HCT116 (cell line): ENCODE measurements at regions not wholly inside any gene's neighbourhood (a gene's known extent, or its start where the extent isn't known, plus 50 kb on each side); places are given as distances from the start of the nearest gene placed in this dataset.

Source experiments
- ATAC-seq: fragments of 200-7000 bp; cut with Tn5 transposase; 2 replicates; pipeline ENCODE4 v1.9.1; 2020; ENCODE audit warnings: mild to moderate bottlenecking, moderate library complexity
- BruUV-seq: library from RNA; stranded (reverse); fragments of 400-500 nt; replicated peaks from 2 replicates; lab custom pipeline; 2021; lab: Mats Ljungman, UMichigan
- CTCF ChIA-PET: fragments of 300-600 bp; sonication (Branson Sonifier 250); formaldehyde crosslinking; loops from one replicate; lab custom pipeline; 2021; ENCODE audit warnings: antibody characterized with exemption; lab: Charles Lee
- POLR2A ChIA-PET: fragments of 300-600, 350-600 bp; sonication (Branson Sonifier 250); formaldehyde crosslinking; loops from one replicate; lab custom pipeline; 2021; ENCODE audit warnings: antibody characterized with exemption; lab: Charles Lee
- RAD21 ChIA-PET, 2 experiments: fragments of 300-600 bp; sonication (Branson Sonifier 250); formaldehyde crosslinking; loops; one replicate each; lab custom pipeline; 2023; ENCODE audit warnings: low total read pairs in 2 of 2; ENCODE audit not compliant: uncharacterized antibody in 2 of 2, unreplicated experiment in 2 of 2, low non-redundant PET in 1 of 2; lab: Charles Lee
- DNase-seq: peaks from one replicate; pipeline ENCODE4 v3.0.0-alpha.2; 2010; ENCODE audit warnings: low read depth, low spot score
- H2AFZ ChIP-seq: fragments of 200-600 bp; shearing (Covaris generic), sonication (generic); 2 replicates; pipeline ENCODE4 v1.6.1; 2017; ENCODE audit warnings: low read depth, mixed run types, mixed read lengths, antibody characterized with exemption, low read length; ENCODE audit not compliant: poor library complexity, severe bottlenecking
- H3K27ac ChIP-seq: 2 replicates; pipeline ENCODE4 v1.5.1; 2012; ENCODE audit warnings: low read depth, low read length
- H3K27me3 ChIP-seq: fragments of 200-600 bp; sonication (generic); 2 replicates; pipeline ENCODE4 v1.6.1; 2016; ENCODE audit warnings: mixed run types, low read length, mixed read lengths; ENCODE audit not compliant: insufficient read depth
- H3K36me3 ChIP-seq, 2 experiments: fragments of 200-500 bp in 1 of 2; fragments of 200-600 bp in 1 of 2; sonication (Bioruptor generic) in 1 of 2; sonication (generic) in 1 of 2; 2 replicates each; pipeline versions ENCODE4 v1.5.1 to v1.6.1; 2014 to 2016; ENCODE audit warnings: low read length in 2 of 2, inconsistent platforms in 1 of 2, mixed read lengths in 1 of 2, mixed run types in 1 of 2; ENCODE audit not compliant: insufficient read depth in 2 of 2, control insufficient read depth in 1 of 2
- H3K4me1 ChIP-seq, 2 experiments: fragments of 200-600 bp in 1 of 2; sonication (generic) in 1 of 2; 2 replicates each; pipeline versions ENCODE4 v1.5.1 to v1.6.1; 2012 to 2017; ENCODE audit warnings: low read length in 2 of 2, inconsistent platforms in 1 of 2, mild to moderate bottlenecking in 1 of 2, mixed read lengths in 1 of 2, mixed run types in 1 of 2, moderate library complexity in 1 of 2; ENCODE audit not compliant: insufficient read depth in 2 of 2, control insufficient read depth in 1 of 2
- H3K4me2 ChIP-seq: fragments of 200-600 bp; sonication (generic); 2 replicates; pipeline ENCODE4 v1.6.1; 2017; ENCODE audit warnings: mixed run types, low read length, mixed read lengths
- H3K4me3 ChIP-seq, 2 experiments: fragments of 200-600 bp in 1 of 2; sonication (generic) in 1 of 2; replicated peaks in 1 of 2; 2 replicates each; pipeline ENCODE4 v1.5.1; 2011 to 2016; ENCODE audit warnings: low read length in 2 of 2, control low read depth in 1 of 2, low read depth in 1 of 2, mild to moderate bottlenecking in 1 of 2, mixed read lengths in 1 of 2, mixed run types in 1 of 2
- H3K79me2 ChIP-seq: fragments of 200-600 bp; sonication (generic); 2 replicates; pipeline ENCODE4 v1.6.1; 2017; ENCODE audit warnings: mild to moderate bottlenecking, mixed run types, low read length, moderate library complexity, mixed read lengths; ENCODE audit not compliant: insufficient read depth
- H3K9ac ChIP-seq: fragments of 200-600 bp; sonication (generic); 2 replicates; pipeline ENCODE4 v1.6.1; 2016; ENCODE audit warnings: low read length, mixed read lengths
- H3K9me2 ChIP-seq: fragments of 200-600 bp; sonication (generic), shearing (Covaris generic); 2 replicates; pipeline ENCODE4 v1.6.1; 2017; ENCODE audit warnings: mixed run types, mild to moderate bottlenecking, moderate library complexity; ENCODE audit not compliant: insufficient read depth
- H3K9me3 ChIP-seq, 2 experiments: fragments of 200-500 bp in 1 of 2; fragments of 200-600 bp in 1 of 2; sonication (Bioruptor generic) in 1 of 2; sonication (generic) in 1 of 2; 2 replicates each; pipeline ENCODE4 v1.6.1; 2014 to 2017; ENCODE audit warnings: low read length in 2 of 2, mixed read lengths in 2 of 2, inconsistent platforms in 1 of 2, low read depth in 1 of 2, mild to moderate bottlenecking in 1 of 2, mixed run types in 1 of 2, moderate library complexity in 1 of 2; ENCODE audit not compliant: control insufficient read depth in 1 of 2, insufficient read depth in 1 of 2
- H4K20me1 ChIP-seq: fragments of 200-600 bp; sonication (generic), shearing (Covaris generic); 2 replicates; pipeline ENCODE4 v1.6.1; 2017; ENCODE audit warnings: mixed run types, mild to moderate bottlenecking, moderate library complexity; ENCODE audit not compliant: insufficient read depth
- CBX3 ChIP-seq: IDR thresholded peaks from 2 replicates; pipeline ENCODE4 v1.6.1; 2012; ENCODE audit warnings: low read depth
- CTCF ChIP-seq, 3 experiments: fragments of 200-600 bp in 1 of 3; sonication (generic) in 1 of 3; IDR thresholded peaks in 2 of 3; conservative IDR thresholded peaks in 1 of 3; 2 replicates each; pipeline ENCODE4 v1.5.1; 2012 to 2017; ENCODE audit warnings: low read depth in 2 of 3, low read length in 2 of 3, antibody characterized with exemption in 1 of 3, borderline replicate concordance in 1 of 3, control low read depth in 1 of 3, mild to moderate bottlenecking in 1 of 3, mixed read lengths in 1 of 3, mixed run types in 1 of 3, moderate library complexity in 1 of 3; ENCODE audit not compliant: insufficient read depth in 1 of 3
- ELF1 ChIP-seq: IDR thresholded peaks from 2 replicates; pipeline ENCODE4 v1.6.1; 2012; ENCODE audit warnings: low read depth, borderline replicate concordance
- EZH2 ChIP-seq: fragments of 200-600 bp; sonication (generic); IDR thresholded peaks from 2 replicates; pipeline ENCODE4 v1.6.1; 2017; ENCODE audit warnings: antibody characterized with exemption, mixed run types
- EZH2phosphoT487 ChIP-seq: fragments of 200-600 bp; IDR thresholded peaks from 2 replicates; pipeline ENCODE4 v1.6.1; 2018; ENCODE audit warnings: antibody characterized with exemption, borderline replicate concordance
- JUND ChIP-seq: IDR thresholded peaks from 2 replicates; pipeline ENCODE4 v1.6.1; 2012
- MAX ChIP-seq: IDR thresholded peaks from 2 replicates; pipeline ENCODE4 v1.6.1; 2012
- POLR2AphosphoS5 ChIP-seq: IDR thresholded peaks from 2 replicates; pipeline ENCODE4 v1.6.1; 2011; ENCODE audit warnings: mild to moderate bottlenecking, low read depth, low read length, moderate library complexity
- SIN3A ChIP-seq: IDR thresholded peaks from 2 replicates; pipeline ENCODE4 v1.6.1; 2012; ENCODE audit warnings: low read depth
- SP1 ChIP-seq: IDR thresholded peaks from 2 replicates; pipeline ENCODE4 v1.6.1; 2012; ENCODE audit warnings: low read depth
- SRF ChIP-seq: IDR thresholded peaks from 2 replicates; pipeline ENCODE4 v1.6.1; 2012; ENCODE audit warnings: low read depth
- TCF7L2 ChIP-seq: IDR thresholded peaks from 2 replicates; pipeline ENCODE4 v1.7.0; 2011; ENCODE audit warnings: borderline replicate concordance, inconsistent platforms; ENCODE audit not compliant: insufficient read depth, insufficient read length; ENCODE audit errors: extremely low read depth
- ZBTB33 ChIP-seq: IDR thresholded peaks from 2 replicates; pipeline ENCODE4 v1.6.1; 2011; ENCODE audit warnings: mild to moderate bottlenecking, low read length, moderate library complexity; ENCODE audit not compliant: insufficient replicate concordance; ENCODE audit errors: extremely low read depth
- ZNF274 ChIP-seq: fragments of 200-500 bp; sonication (Bioruptor generic); IDR thresholded peaks from 2 replicates; pipeline ENCODE4 v1.6.1; 2014; ENCODE audit warnings: mild to moderate bottlenecking, low read depth, low read length, inconsistent platforms
- intact Hi-C: fragments of 100-400 bp; cut with micrococcal nuclease; formaldehyde crosslinking; loops from 2 replicates; pipeline ENCODE4 v1.10.0; 2022
- TF ChIP-seq, protein P1 (sequence below): IDR thresholded peaks from 2 replicates; pipeline ENCODE4 v1.6.1; 2012; ENCODE audit warnings: low read depth

DNA sequence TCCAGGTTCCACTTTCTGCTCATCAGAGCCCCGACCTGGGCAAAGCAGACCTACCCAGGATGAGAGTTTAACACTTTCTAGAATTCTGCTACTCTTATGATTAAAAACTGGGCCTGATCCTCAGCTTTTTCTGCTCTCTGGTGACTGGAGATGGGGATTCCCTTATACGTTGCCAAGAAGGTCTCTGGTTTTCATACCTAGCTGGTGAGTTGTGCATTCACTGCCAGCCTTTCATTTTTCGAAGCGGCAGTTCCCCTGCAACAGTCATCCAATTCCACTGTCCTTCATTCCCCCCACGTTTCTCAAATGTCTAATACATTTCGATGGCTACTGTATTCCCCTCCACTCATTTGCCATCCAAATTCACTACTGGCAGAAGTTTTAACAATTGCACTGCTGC, 135.3 kb downstream of the ADSS2 start:
- Histone ChIP-seq H2AFZ (no peak overlapping the region), H4K20me1 (no peaks in the 10 kb centered on the region), H3K4me3 (no peak overlapping the region), H3K9ac (no peak overlapping the region), H3K27me3 (no peaks in the 10 kb centered on the region), H3K79me2 (no peaks in the 10 kb centered on the region), H3K4me2 (no peak overlapping the region), H3K27ac (no peak overlapping the region), H3K4me1 (no peaks in the 10 kb centered on the region), H3K9me3 (no peaks in the 10 kb centered on the region), H3K36me3 (no peaks in the 10 kb centered on the region), H3K9me2 (no peaks in the 10 kb centered on the region)
- intact Hi-C loops, result no loop called here
- ATAC-seq (no peak), DNase-seq (no peak)
- BruUV-seq, result no TSS peak
- RAD21 ChIA-PET, result no interaction called here
- CTCF ChIA-PET, result no interaction called here
- POLR2A ChIA-PET, result no interaction called here
- TF ChIP-seq SRF (no peak), ELF1 (no peak), SIN3A (no peak), TCF7L2 (no peak), ZBTB33 (no peak), POLR2AphosphoS5 (no peak), JUND (no peak), MAX (no peak), EZH2phosphoT487 (no peak), CBX3 (no peak), CTCF (IDR thresholded peaks at IDR 0.05 in 2 of 3, conservative IDR thresholded peaks at IDR 0.05 in 1 of 3; ENCODE audit: borderline replicate concordance in 1 of 3, insufficient read depth in 1 of 3, low read depth in 2 of 3, low read length in 2 of 3) (no peak), SP1 (no peak), EZH2 (no peak), ZNF274 (no peak)
- TF ChIP-seq, protein P1, sequence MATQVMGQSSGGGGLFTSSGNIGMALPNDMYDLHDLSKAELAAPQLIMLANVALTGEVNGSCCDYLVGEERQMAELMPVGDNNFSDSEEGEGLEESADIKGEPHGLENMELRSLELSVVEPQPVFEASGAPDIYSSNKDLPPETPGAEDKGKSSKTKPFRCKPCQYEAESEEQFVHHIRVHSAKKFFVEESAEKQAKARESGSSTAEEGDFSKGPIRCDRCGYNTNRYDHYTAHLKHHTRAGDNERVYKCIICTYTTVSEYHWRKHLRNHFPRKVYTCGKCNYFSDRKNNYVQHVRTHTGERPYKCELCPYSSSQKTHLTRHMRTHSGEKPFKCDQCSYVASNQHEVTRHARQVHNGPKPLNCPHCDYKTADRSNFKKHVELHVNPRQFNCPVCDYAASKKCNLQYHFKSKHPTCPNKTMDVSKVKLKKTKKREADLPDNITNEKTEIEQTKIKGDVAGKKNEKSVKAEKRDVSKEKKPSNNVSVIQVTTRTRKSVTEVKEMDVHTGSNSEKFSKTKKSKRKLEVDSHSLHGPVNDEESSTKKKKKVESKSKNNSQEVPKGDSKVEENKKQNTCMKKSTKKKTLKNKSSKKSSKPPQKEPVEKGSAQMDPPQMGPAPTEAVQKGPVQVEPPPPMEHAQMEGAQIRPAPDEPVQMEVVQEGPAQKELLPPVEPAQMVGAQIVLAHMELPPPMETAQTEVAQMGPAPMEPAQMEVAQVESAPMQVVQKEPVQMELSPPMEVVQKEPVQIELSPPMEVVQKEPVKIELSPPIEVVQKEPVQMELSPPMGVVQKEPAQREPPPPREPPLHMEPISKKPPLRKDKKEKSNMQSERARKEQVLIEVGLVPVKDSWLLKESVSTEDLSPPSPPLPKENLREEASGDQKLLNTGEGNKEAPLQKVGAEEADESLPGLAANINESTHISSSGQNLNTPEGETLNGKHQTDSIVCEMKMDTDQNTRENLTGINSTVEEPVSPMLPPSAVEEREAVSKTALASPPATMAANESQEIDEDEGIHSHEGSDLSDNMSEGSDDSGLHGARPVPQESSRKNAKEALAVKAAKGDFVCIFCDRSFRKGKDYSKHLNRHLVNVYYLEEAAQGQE, result no peak
